Putamen (tissue), 1 donor: ENCODE measurements at regions not wholly inside any gene's neighbourhood (a gene's known extent, or its start where the extent isn't known, plus 50 kb on each side); places are given as distances from the start of the nearest gene placed in this dataset.
A peak's percentile ranks its signal among the peaks of the same experiment; 100 is the strongest.

Experiments
- DNase-seq: peaks from one replicate; pipeline ENCODE4 v3.0.0-alpha.2; 2016; ENCODE audit warnings: low spot score

DNA sequence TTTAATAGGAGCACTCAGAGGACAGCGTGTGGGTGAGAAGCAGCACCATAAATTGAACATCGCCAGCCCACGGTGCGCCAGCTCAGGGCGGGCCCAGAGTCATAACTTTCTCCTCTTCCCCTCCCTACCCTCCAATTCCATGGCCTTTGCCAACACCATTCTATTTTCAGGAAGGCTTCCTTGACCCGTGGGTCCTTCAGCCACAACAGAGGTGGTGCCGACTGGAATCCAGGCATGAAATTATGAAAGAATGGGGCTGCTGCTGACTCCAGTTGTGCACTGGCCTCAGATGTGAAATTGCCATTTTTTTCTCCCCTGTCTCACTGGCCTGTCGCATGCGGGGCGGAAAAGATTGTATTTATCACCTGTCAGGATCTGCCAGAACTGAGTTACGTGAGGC, 345.9 kb downstream of the MIAT start:
- DNase-seq = no peak

DNA sequence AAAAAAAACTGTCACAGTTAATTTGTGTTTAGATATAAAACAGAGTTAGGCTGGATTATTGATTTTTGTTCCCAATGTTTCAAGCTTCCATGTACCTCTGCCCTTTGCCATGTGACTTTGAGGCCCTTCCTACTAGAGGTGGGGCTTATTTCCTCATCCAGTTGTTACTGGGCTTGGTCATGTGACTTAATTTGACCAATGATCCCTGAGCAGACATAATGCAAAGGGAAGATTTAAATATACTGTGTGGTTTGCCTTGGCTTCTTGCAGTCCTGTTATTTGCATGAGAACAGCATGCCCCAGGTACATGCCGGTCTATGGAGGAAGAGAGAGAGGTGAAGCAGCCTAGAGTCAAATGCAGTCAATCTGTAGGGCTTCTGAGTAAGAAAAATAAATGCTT, 347.0 kb downstream of the MIAT start:
- no peak for DNase-seq

DNA sequence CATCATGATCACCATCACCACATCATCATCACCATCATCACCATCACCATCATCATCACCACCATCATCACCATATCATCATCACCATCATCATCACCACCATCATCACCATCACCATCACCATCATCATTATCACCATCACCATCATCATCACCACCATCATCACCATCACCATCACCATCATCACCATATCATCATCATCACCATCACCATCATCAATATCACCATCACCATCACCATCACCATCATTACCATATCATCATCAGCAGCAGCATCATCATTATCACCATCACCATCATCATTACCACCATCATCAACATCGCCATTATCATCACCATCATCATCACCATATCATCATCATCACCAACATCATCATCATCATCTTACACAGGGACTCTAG, 351.1 kb downstream of the MIAT start:
- no peak for DNase-seq

DNA sequence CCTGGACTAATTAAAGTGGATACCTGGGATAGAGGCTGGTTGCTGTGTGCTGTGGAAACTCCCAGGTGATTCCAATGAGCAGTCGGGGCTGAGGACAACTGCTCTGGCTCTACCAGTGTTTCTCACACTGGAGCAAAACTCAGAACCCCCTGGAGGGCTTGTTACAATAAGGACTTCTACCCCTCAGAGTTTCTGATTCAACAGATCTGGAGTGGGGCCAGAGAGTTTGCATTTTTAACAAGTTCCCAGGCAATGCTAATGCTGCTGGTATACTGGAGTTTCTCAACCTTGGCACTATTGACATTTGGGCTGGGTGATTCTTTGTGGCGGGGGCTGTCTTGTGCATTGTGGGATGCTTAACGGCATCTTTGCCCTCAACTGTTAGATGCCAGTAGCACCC, 353.7 kb downstream of the MIAT start:
- no peak for DNase-seq

DNA sequence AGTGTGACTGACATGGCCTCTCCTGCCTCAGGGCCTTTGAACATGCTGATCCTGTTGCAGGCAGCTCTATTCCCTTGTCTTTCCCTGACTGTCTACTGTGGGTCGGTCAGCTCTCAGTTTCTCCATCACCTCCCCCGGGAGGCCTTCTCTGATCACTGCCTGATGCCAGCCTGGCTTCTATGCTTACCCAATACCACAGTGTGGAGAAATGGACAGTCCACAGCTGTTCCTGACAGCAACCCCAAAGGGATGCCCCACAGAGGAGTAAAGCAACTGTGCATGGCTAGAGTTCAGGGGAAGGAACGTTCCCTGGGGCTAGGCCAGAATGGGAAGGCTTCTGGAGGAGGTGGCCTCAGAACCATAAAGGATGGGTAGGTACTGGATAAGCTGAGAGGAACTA, 354.3 kb downstream of the MIAT start:
- DNase-seq = no peak

DNA sequence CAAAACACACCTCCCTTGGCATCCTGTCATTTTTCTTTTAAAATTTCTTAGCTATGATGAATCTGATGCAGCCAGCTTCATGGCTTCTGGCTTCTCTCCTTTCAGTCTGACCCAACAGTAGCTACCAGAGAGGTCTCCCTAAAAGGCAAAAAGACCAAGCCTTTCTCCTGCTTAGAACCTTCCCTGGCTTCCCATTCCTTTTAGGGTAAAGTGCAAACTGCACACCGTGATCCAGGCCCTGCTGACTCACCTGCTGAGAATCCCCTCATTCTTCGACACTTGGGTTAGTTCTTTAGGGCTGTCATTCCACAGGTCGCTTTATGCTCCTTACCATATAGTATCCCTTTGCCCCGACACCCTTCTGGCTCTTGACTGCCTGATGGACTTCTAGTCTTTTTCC, 362.4 kb downstream of the MIAT start:
- no peak for DNase-seq

DNA sequence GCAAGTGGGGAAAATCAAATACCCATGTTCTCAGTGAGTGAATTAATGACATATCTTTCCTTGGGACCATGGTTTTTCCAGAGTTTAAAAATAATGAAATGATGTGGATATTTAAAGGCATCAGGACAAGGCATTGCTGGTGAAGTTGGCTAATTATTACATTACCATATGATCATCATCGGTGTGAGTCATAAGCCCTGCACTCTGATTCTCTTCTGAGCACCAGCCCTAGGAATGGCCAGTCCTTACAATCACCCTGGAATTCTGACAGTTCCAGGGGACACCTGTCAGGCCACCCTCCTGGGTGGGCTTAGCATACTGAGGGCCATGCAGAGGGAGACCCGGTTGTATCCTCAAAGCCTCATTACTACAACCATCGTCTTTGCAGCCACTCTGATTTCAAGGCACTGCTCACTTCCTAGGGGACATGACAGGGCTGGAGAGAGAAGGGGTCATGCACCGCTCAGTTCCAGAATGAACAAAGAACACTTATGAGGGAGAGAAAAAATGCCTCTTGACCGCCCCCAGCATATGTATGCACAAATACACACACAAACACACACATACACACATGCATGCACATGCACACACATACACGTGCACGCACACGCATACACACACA, 365.0 kb downstream of the MIAT start:
- no peak for DNase-seq

DNA sequence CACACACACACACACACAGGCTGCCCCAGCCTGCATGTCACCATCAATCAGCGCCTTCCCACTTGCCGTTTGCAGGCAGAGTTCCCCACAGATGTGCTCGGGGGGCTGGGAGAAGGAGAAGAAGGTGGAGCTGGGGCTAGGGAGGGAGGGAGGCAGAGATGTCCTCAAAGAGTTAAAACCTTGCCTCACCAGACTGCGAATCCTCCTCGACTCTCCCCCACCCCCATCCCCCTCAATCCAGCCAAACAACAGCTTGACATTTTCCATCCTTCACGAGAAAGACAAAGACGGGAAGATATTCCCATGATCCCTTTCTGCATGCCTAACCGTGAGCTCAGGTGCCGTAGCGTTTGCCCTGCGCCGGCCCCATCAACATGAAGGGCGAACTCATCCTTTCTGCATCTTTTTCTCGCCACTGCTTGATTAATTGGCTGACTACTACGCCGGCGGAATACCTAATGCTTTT, 365.5 kb downstream of the MIAT start:
- DNase-seq = peak; percentile 41

DNA sequence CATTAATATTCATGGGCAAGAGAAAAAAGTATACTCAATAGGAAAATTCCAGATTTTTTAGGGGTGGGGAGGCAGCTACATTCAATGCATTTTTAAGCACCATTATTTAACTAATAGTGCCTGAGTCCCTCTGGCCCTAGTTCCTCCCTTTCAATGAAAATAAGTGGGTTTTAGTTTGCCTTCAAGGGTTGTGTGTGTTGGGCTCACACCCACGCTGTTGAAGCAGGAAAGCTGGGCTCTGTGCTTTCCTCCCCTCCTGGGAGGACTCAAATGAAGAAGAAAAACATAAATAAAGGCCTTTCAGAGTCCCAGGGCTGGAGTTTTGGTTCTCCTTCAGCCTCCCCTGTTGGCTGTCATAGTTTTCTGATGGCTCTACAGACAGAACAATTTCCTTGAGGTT, 366.2 kb downstream of the MIAT start:
- peak; percentile 3 for DNase-seq

DNA sequence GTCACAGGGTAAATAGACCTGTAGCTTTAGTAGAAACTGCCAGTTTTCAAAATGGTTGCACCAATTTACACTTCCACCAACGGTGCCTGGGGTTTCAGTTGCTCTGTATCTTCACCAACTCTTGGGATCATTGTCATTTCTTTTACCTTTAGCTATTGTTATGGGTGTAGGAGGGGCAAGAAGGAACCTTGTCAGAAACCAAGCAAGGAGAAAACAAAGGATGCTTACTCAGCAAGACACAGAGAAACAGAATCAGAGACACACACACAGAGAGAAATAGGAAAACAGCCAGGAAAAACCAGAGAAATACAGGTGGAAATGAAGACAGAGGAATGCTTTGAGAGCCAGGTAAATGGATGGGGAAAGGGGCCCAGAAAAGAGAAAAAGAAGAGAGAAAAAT, 367.6 kb downstream of the MIAT start:
- DNase-seq = no peak

DNA sequence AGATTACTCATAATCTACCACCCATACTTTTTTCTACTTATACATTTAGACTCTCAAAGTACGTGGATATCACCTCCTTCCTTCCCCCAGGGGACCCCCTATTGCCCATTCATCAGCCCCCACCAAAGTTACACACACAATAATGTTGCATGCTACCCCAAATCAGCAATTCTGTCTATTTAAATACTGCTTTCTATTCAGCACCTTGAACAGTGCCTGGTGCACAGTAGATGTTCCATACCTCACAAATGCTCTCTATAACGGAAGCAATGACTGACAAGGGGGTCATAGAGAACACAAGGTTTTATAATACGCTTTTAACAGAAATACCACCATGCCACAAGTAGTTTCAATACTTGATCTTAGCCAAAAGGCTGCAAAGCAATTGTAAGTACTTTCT, 370.7 kb downstream of the MIAT start:
- DNase-seq = no peak

DNA sequence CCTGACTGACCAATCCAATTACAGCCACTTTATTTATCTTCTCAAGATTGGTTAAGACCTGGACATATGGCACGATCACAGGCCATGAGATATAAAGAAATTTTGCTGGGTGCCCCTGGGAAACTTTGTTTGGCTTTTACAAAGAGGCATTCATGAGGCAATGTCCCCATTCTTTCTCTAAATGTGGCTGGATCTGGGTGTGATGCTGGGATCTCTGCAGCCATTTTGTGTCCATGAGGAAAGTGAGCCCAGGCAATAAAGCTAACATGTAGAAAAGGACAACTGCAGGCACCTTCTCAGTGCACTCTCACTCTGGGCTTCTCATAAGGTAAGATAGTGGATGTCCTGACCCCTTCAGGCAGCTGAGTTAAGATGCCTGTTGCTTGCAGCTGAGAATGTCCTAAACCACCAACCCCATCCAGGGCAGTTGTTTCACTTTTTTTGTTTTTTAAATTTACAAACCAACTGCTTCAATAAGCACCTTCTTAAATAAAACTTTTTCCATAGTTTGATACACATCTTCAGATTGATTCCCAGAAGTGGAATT, 372.3 kb downstream of the MIAT start:
- DNase-seq = no peak

DNA sequence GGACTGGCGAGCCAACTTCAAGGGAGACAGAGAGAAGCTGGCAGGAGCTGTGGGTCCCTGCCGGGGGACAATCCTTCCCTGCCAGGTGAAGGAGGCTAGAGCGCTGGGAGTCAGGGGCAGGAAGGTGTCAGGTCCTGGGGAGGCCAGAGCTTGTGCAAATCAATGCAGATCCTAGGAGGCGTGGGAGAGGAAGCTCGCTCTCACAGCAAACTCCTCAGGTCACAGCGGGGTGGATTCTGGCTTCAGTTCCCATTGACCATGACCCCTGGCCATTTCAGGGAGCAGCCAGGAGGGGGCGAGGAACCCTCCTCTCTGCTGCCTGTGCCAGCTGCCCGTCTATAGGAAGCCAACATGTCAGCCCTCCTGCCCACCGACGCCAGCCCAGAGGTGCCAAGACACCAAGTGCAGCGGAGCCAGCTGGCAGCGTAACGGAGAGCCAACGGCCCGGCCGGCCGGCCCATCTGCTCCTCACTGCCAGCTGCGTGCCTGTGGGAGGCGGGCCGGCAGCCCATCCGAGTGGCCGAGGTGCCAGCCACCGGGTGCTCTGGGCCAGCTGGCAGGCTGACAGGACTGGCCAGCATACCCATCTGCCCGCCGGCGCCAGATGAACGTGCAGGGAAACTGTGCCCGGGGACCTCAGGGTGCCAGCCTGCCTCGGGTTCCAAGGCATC, 374.8 kb downstream of the MIAT start:
- peak; percentile 30 for DNase-seq

DNA sequence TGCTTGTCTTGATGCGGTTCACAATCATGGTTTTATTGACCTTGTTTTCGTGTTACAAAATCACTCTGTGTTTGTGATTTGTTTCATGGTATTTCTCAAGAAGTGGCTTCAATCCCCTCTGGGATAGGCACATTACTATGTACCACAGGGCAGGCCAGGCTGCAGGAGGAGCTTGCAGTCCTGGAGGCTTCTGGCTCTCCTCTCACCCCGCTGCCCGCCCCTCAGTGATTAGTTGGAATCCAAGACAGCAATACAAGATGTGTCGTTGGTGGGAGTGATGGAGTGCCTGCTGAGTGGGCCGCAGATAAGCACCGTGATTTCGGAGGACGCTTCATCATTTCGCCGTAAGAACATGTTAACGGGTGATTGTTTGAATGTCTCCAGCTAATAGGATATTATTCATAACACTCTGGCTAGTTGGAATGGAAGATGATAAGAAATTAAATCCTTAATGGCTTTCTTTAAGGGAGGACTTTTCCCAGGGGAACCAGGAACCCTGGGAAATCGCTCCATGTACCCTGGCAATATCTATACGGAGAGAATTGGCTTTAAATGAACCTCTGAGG, 384.4 kb downstream of the MIAT start:
- no peak for DNase-seq

DNA sequence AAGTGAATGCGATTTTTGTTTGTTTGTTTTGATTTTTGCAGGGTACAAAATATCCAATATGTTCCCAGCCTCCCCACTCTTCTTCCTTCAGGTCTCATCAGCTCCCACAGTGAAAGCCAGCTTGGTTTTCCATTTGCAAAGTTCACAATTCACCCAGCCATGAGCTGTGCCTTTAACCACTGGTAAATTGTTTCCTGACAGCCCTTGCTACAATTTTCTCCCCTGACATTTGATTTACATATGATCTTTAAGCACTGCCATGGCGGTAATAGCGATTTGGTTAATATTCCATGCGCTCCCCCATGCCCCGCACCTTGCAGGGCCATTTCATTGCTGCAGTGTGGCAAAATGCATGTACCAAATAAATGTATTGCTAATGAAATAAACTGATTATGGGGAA, 385.9 kb downstream of the MIAT start:
- DNase-seq = no peak

DNA sequence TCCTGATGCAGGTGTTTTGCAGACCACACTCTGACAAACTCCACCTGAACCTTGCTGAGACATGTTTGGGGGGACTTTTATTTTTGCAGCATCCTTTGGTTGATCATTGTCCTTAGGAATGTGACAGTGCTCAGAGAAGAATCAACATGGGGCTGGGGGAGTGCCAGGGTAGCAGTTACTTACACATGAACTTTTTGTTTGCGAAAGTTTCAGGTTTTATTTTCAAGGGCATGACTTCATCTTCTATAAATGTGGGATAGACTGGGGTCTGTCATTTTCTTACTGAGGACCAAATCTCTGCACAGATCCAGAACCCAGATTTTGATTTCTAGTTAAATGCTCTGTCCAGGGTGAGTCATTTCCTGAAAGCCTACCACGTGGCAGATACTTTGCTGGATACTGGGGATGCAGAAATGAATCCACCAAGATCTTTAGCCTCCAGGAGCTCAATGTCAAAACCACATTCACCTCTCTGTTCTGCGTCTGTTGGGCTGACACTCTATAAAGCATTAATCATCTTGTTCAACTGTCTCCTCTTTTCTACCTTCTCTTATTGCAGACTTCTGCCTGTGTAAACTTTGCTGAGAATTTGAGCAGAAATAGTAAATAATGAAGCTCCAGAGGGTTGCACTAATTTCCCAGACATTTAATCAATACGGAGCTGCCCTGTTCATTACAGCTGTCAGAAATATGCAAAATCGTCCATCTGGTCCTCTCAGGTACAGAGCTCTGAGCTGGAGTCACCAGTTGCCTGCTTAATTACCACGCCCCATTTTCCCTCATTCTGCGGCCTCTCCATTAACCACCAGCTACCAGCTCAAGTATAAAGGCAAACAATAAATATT, 387.9 kb downstream of the MIAT start:
- DNase-seq = no peak

DNA sequence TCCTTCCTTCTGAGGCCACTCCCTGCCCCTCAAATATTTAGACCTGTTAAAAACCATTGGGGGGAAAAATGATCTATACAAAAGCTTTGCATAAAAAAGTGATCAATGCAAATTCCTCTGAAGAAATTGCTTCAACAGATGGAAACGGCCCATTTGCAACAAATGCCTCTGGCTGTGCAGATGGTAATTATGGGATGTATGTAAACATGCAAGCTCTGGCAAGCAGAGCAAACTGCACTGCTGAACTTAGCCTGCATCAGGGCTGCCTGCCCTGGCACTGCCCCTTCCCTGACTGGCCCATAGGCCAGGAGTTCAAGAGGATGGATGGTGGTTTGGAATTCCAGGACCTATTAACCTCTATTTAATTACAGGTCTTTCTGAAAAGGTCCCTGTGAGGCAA, 388.7 kb downstream of the MIAT start:
- no peak for DNase-seq

DNA sequence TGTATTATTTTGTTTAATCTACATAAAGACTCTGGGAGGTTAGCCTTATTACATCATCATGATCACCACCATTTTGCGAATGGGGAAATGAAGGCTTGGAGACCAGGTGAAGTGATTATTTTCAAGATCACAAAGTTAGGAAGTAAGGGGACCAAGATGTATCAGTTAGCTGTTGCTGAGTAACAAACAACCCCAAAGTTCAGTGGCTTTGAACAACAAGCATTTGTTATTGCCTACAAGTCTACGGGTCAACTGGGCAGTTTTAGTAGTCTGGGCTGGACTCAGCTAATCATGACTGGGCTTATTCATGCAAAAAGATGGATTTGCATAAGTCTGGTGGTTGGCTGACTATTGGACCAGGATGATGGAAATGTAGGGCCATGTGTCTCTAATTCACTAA, 389.2 kb downstream of the MIAT start:
- no peak for DNase-seq

DNA sequence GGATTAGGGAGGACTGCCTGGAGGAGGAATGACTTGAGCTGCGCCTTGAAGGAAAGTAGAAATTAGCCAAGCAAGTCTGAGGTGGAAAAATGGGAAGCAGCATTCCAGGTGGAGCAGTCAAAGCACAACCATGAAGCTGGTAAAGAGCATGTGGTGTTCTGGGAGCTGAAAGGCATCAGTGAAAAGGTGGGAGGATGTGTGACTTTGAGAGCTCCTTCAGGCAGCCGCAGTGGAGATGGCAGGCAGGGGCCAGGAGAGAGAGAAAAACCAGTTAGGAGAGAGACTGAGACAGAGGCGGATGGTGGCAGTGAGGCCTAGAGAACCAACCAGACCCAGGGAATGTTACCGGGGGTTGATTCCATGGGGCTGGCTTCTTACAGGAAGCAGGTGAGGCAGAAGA, 393.4 kb downstream of the MIAT start:
- DNase-seq = peak; percentile 21

DNA sequence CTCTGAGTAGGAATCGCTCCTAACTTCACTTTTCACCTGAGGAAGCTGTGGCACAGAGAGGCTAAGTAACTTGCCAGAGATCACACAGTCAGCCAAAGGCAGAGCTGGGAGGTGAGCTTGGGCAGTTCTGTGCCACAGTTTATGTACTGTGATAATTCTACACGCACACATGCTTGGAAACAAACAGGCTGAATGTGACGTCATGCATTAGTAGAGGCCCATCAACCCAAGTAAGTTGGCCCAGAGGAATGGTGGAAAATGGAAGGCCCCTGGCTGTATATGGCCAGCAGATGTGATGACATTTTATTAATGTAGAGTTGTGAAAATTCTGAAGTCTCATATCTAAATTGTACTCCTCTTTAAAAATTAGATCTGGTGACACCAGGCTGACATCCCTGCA, 394.0 kb downstream of the MIAT start:
- DNase-seq = no peak

DNA sequence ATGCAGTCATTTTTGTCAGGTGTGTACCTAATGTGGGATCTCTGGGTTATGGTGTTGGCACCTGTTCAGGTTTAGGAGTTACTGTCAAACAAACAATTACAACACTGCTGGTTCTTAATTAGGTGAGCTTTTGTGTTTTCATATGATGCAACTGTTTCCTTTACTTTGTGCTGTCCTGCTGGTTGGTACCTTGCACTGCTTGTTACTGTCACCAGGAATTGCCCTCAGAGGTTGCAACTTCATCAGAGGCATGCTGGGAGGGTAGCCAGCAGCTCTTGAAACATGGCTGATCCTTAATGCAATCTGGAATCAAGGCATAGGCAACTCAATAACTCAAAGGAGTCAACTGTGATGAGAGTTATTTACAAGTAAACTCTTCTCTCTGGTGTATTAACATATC, 400.3 kb downstream of the MIAT start:
- no peak for DNase-seq

DNA sequence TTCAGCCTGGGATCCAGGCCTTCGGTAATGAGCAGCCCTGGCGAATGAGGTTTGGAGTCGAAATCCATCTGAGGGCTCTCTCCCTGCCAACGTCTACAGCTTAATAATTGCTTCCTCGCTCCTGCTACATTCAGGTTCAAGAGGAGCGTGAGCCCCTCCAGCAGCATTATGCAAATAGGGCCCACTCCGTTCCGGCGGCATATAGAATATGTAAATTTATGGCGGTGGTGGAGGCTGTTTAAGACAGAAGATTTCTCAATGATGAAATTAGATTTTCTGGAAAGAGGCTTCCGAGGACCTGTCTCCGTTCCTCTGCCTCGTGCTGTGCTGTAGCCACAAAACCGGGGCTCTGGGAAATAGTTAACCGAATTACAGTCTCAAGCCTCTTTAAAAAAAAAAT, 402.8 kb downstream of the MIAT start:
- DNase-seq = peak; percentile 50

DNA sequence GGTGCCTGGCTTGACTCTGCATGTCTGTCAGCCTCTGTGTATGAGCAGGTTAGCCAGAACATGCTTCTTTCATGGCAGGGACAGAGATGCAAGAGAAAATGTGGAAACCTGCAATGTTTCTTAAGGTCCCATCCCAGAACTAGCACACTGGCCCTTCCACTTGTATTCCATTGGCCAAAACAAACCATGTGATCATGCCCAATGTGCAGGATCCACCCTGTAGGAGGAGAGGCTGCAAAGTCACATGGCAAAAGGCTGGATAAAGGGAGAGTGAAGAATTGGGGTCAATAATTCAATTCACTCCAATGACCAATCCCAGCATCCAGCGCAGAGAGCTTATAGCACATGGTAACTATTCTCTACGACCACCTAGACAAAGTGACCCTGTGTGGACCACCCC, 405.5 kb downstream of the MIAT start:
- DNase-seq = no peak
